Spinal cord (tissue), 9 donors: ENCODE measurements at regions not wholly inside any gene's neighbourhood (a gene's known extent, or its start where the extent isn't known, plus 50 kb on each side); places are given as distances from the start of the nearest gene placed in this dataset.
"Not testable (repeated sequence)": the region's sequence is repeated elsewhere in the genome, so short reads cannot be mapped to it uniquely, and the experiment has no call there.

ENCODE experiments used
- DNase-seq, 6 donors: peaks; one replicate each; pipeline versions ENCODE4 v3.0.0 to v3.0.0-alpha.2; 2013 to 2015; ENCODE audit warnings: low spot score in 6 of 6, low read depth in 4 of 6
- H3K27ac ChIP-seq: one replicate; pipeline ENCODE4 v1.5.1; 2013; ENCODE audit warnings: low read depth, low read length, control low read depth
- H3K27me3 ChIP-seq: one replicate; pipeline ENCODE4 v1.6.1; 2013; ENCODE audit warnings: low read length; ENCODE audit not compliant: control insufficient read depth, insufficient read depth
- H3K36me3 ChIP-seq: one replicate; pipeline ENCODE4 v1.6.1; 2013; ENCODE audit warnings: low read length; ENCODE audit not compliant: control insufficient read depth, insufficient read depth
- H3K4me1 ChIP-seq: one replicate; pipeline ENCODE4 v1.6.1; 2013; ENCODE audit warnings: low read length; ENCODE audit not compliant: control insufficient read depth, insufficient read depth
- H3K4me3 ChIP-seq: one replicate; pipeline ENCODE4 v1.5.1; 2013; ENCODE audit warnings: low read depth, low read length, control low read depth
- H3K9me3 ChIP-seq: one replicate; pipeline ENCODE4 v1.6.1; 2013; ENCODE audit warnings: low read length; ENCODE audit not compliant: control insufficient read depth, insufficient read depth
- WGBS: methylation state at CpG from one replicate; pipeline ENCODE4 v1.1.5; 2013; ENCODE audit warnings: missing lambda C conversion rate; ENCODE audit not compliant: insufficient coverage; 5-methylcytosine and 5-hydroxymethylcytosine counted together
- donor health status: healthy.

- no peak for DNase-seq
- WGBS: 73% methylated on average over 7 of the region's 9 CpGs
- H3K4me1 ChIP-seq: no peaks in the 10 kb centered on the region
- no peaks in the 10 kb centered on the region for H3K27me3 ChIP-seq
- peaks cover 2% of the 10 kb centered on the region for H3K9me3 ChIP-seq
- H3K27ac ChIP-seq: no peak overlapping the region
- H3K4me3 ChIP-seq: no peak overlapping the region
- H3K36me3 ChIP-seq: no peaks in the 10 kb centered on the region
Observed at GRCh38 chr15:70234256-70234905, 136.7 kb upstream of the TLE3 start.

DNA sequence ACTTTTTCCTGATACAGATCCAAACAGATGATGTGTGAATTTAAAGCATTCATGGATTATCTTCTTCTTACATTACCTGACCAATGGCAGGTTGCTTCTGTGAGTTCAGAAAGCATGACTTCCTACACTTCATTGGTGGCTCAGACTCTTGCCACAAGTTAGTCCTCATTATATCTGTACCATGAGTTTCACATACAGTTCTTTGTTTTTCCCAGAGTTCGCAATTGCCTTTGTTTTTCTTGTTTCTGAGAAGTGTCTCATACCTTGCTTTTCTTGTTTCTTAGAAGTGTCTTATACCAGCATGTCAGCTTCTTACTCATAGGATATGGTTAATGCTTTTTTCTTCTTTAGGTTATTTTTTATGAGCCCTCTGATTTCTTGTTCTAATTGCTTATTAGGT is 133.8 kb upstream of the TLE3 start:
- WGBS: no CpG with 5 or more reads among the region's 1 CpG
- H3K4me3 ChIP-seq: no peak overlapping the region
- DNase-seq: no peak
- no peak overlapping the region for H3K27ac ChIP-seq
- no peaks in the 10 kb centered on the region for H3K36me3 ChIP-seq
- no peaks in the 10 kb centered on the region for H3K4me1 ChIP-seq
- peaks cover 2% of the 10 kb centered on the region for H3K9me3 ChIP-seq
- H3K27me3 ChIP-seq: no peaks in the 10 kb centered on the region

DNA sequence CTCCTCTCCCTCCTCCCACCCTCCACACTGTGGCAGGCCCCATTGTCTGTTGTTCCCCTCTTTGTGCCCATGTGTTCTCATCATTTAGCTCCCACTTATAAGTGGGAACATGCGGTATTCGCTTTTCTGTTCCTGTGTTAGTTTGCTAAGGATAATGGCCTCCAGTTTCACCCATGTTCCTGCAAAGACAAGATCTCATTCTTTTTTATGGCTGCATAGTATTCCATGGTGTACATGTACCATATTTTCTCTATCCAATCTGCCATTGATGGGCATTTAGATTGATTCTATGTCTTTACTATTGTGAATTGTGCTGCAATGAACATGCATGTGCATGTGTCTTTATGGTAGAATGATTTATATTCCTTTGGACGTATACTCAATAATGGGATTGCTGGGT is 130.2 kb upstream of the TLE3 start:
- not testable (repeated sequence) for H3K27ac ChIP-seq, H3K36me3 ChIP-seq, H3K4me1 ChIP-seq, H3K4me3 ChIP-seq, DNase-seq, H3K27me3 ChIP-seq, H3K9me3 ChIP-seq
- WGBS: no CpG with 5 or more reads among the region's 3 CpGs

DNA sequence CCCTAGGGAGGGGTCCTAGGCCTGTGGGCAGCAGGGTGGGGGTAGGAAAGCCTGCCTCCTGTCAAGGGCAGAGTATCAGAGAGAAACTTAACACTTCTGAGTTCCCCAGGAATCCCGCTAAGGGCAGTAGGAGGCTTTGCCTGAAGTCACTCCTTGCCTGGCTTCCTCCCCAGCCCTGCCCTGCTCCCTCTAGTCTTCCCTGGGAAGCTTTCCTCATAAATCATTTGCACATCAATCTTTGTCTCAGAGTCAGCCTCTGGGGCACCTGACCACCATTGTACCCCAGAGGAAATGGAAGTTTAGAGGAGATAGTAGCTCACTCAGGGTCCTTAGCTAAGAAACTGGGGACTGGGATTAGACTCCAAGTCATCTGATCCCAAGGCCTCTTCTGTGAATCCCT is 129.4 kb upstream of the TLE3 start:
- DNase-seq: no peak
- 33% methylated on average over 1 of the region's 1 CpG for WGBS
- no peak overlapping the region for H3K4me3 ChIP-seq

GRCh38 chr15:70226337-70226980 is 128.7 kb upstream of the TLE3 start:
- no peak for DNase-seq
- 92% methylated on average over 9 of the region's 12 CpGs for WGBS
- Histone ChIP-seq H3K9me3 (no peaks in the 10 kb centered on the region), H3K27me3 (no peaks in the 10 kb centered on the region), H3K27ac (no peak overlapping the region), H3K4me1 (peaks cover 3% of the 10 kb centered on the region), H3K4me3 (no peak overlapping the region), H3K36me3 (no peaks in the 10 kb centered on the region)

More for the DNA sequence above, 129.4 kb upstream of the TLE3 start:
- Histone ChIP-seq H3K4me1 (peaks cover 3% of the 10 kb centered on the region), H3K9me3 (no peaks in the 10 kb centered on the region), H3K27ac (no peak overlapping the region), H3K36me3 (no peaks in the 10 kb centered on the region), H3K27me3 (no peaks in the 10 kb centered on the region)

- whole genome bisulfite sequencing: 94% methylated on average over 3 of the region's 9 CpGs
- Histone ChIP-seq H3K36me3 (no peaks in the 10 kb centered on the region), H3K27ac (no peak overlapping the region), H3K4me3 (no peak overlapping the region), H3K4me1 (peaks cover 3% of the 10 kb centered on the region), H3K9me3 (no peaks in the 10 kb centered on the region), H3K27me3 (no peaks in the 10 kb centered on the region)
- DNase-seq: no peak
Observed at GRCh38 chr15:70225416-70225815, 127.7 kb upstream of the TLE3 start.

GRCh38 chr15:70222606-70223005 is 124.9 kb upstream of the TLE3 start:
- Histone ChIP-seq H3K4me3 (no peak overlapping the region), H3K27me3 (no peaks in the 10 kb centered on the region), H3K9me3 (no peaks in the 10 kb centered on the region), H3K4me1 (peaks cover 14% of the 10 kb centered on the region), H3K36me3 (no peaks in the 10 kb centered on the region), H3K27ac (no peak overlapping the region)
- DNase-seq: no peak
- WGBS: no CpG with 5 or more reads among the region's 2 CpGs

DNA sequence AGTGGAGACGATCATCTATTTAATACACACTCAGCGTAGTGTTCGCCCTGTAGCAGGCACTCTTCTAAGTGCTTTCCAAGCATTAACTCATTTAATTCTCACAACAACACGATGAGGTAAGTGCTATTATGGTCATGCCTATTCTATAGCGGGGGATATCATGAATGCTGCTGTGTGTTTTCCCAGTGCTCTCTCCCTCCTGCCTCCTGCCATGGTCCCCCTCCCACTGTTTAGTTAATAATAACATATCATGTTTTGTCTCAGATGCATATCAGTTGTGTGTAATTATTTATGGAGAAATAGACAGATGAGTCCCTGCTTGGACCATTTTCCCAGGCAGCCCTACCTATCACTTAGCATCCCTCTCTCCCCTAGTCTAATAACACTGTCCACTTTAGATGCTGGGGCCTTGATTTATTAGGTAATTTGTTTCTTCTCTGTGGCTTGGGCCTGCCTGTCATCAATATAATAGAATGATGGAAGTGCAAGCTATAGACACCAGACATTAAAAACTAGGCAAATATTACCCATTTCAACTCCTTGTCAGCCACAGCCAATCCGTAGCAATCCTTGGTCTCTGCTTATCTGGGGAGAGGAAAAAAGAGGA is 122.9 kb upstream of the TLE3 start:
- Histone ChIP-seq H3K9me3 (no peaks in the 10 kb centered on the region), H3K4me3 (no peak overlapping the region), H3K27ac (peak overlapping the region; percentile 79), H3K36me3 (no peaks in the 10 kb centered on the region), H3K4me1 (peaks cover 26% of the 10 kb centered on the region), H3K27me3 (no peaks in the 10 kb centered on the region)
- peak in 1 of 6 donors; percentile 80 for DNase-seq
- 73% methylated on average over 1 of the region's 6 CpGs for whole genome bisulfite sequencing

GRCh38 chr15:70219966-70220365 is 122.2 kb upstream of the TLE3 start:
- Histone ChIP-seq H3K36me3 (no peaks in the 10 kb centered on the region), H3K4me3 (no peak overlapping the region), H3K27ac (peak overlapping the region; percentile 79), H3K27me3 (no peaks in the 10 kb centered on the region), H3K4me1 (peaks cover 26% of the 10 kb centered on the region), H3K9me3 (no peaks in the 10 kb centered on the region)
- DNase-seq: no peak
- 78% methylated on average over 3 of the region's 6 CpGs for WGBS
